ENCODE measurements at regions not wholly inside any gene's neighbourhood (a gene's known extent, or its start where the extent isn't known, plus 50 kb on each side); places are given as distances from the start of the nearest gene placed in this dataset.

- ATAC-seq: no peak
- Histone ChIP-seq H3K36me3 (ENCODE audit: insufficient read depth) (no peaks in the 10 kb centered on the region), H2AFZ (no peak overlapping the region), H3K9me2 (ENCODE audit: insufficient read depth) (no peaks in the 10 kb centered on the region), H3F3A (replicated peaks; ENCODE audit: low read depth) (no peaks in the 10 kb centered on the region), H3K4me2 (no peak overlapping the region), H3K27me3 (ENCODE audit: insufficient read depth) (no peaks in the 10 kb centered on the region), H3K4me3 (no peak overlapping the region), H4K20me1 (replicated peaks; ENCODE audit: insufficient read depth) (no peaks in the 10 kb centered on the region), H3K79me2 (replicated peaks; ENCODE audit: insufficient read depth) (no peaks in the 10 kb centered on the region), H3K4me1 (ENCODE audit: insufficient read depth) (no peaks in the 10 kb centered on the region), H3K27ac (ENCODE audit: low read depth) (no peak overlapping the region)
- DNase-seq (ENCODE audit: low spot score): no peak
- TF ChIP-seq, protein P1, sequence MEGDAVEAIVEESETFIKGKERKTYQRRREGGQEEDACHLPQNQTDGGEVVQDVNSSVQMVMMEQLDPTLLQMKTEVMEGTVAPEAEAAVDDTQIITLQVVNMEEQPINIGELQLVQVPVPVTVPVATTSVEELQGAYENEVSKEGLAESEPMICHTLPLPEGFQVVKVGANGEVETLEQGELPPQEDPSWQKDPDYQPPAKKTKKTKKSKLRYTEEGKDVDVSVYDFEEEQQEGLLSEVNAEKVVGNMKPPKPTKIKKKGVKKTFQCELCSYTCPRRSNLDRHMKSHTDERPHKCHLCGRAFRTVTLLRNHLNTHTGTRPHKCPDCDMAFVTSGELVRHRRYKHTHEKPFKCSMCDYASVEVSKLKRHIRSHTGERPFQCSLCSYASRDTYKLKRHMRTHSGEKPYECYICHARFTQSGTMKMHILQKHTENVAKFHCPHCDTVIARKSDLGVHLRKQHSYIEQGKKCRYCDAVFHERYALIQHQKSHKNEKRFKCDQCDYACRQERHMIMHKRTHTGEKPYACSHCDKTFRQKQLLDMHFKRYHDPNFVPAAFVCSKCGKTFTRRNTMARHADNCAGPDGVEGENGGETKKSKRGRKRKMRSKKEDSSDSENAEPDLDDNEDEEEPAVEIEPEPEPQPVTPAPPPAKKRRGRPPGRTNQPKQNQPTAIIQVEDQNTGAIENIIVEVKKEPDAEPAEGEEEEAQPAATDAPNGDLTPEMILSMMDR (conservative IDR thresholded peaks at IDR 0.05; ENCODE audit: low read depth in 2 of 2): no peak
- Mint-ChIP-seq H3K4me3 (no peak overlapping the region), H3K36me3 (ENCODE audit: low read depth) (no peaks in the 10 kb centered on the region), H3K27ac (no peak overlapping the region), H3K9me3 (no peaks in the 10 kb centered on the region), H3K4me1 (peaks cover 7% of the 10 kb centered on the region; the same call in 2 of the 3 replicates), H3K27me3 (ENCODE audit: insufficient read depth, low read depth, poor library complexity) (peaks cover 2% of the 10 kb centered on the region)
Observed at GRCh38 chr3:144312702-144313101, 341.1 kb downstream of the DIPK2A start.

DNA sequence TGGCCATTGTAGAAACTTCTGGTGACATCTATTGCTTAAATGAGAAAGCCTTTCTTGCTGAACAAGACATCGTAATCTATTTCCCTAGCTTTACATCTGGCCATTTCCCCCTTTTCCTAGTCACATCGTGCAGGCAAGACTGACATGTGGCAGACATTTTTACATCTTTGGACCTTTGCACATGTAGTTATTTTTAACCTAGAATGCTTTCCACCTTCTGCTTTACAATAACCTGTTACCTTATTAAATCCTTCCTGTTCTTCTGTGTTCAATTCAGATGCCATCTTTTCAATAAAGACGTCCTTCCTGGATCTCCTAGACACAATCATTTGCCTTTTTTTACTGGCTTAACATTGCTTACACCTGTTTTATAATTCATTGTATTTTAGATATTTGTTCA is 343.3 kb downstream of the DIPK2A start:
- H3K36me3 Mint-ChIP-seq (ENCODE audit: low read depth): no peaks in the 10 kb centered on the region; the same call in 2 of the 3 replicates
- H4K20me1 ChIP-seq (replicated peaks; ENCODE audit: insufficient read depth): no peaks in the 10 kb centered on the region
- H2AFZ ChIP-seq: no peak overlapping the region
- H3K27ac ChIP-seq (ENCODE audit: low read depth): no peak overlapping the region
- H3K27ac Mint-ChIP-seq: no peak overlapping the region
- TF ChIP-seq NANOG (IDR thresholded peaks at IDR 0.05; ENCODE audit: borderline replicate concordance): no peak
- no peak for TF ChIP-seq POLR2AphosphoS5 (IDR thresholded peaks at IDR 0.05; ENCODE audit: low read depth)
- TF ChIP-seq EZH2phosphoT487 (IDR thresholded peaks at IDR 0.05; ENCODE audit: unreplicated experiment): no peak
- TF ChIP-seq STAT1 (IDR thresholded peaks at IDR 0.05; ENCODE audit: unreplicated experiment): no peak
- TF ChIP-seq CREB1 (CRISPR knock-in tag; IDR thresholded peaks at IDR 0.05; ENCODE audit: low read depth): no peak
- TF ChIP-seq, protein P1 (conservative IDR thresholded peaks at IDR 0.05; ENCODE audit: low read depth in 2 of 2): no peak
- no peak overlapping the region for H3K4me3 Mint-ChIP-seq
- H3K4me3 ChIP-seq: no peak overlapping the region
- DNase-seq (ENCODE audit: low spot score): no peak
- ATAC-seq: no peak
- no peaks in the 10 kb centered on the region for H3K9me3 Mint-ChIP-seq
- H3K4me1 ChIP-seq (ENCODE audit: insufficient read depth): no peaks in the 10 kb centered on the region
- no peaks in the 10 kb centered on the region for H3K9me2 ChIP-seq (ENCODE audit: insufficient read depth)
- H3K27me3 Mint-ChIP-seq (ENCODE audit: insufficient read depth, low read depth, poor library complexity): no peaks in the 10 kb centered on the region
- no peaks in the 10 kb centered on the region for H3K79me2 ChIP-seq (replicated peaks; ENCODE audit: insufficient read depth)
- H3K4me2 ChIP-seq: no peak overlapping the region
- H3K27me3 ChIP-seq (ENCODE audit: insufficient read depth): no peaks in the 10 kb centered on the region
- H3F3A ChIP-seq (replicated peaks; ENCODE audit: low read depth): no peaks in the 10 kb centered on the region
- H3K4me1 Mint-ChIP-seq: peaks cover 7% of the 10 kb centered on the region
- no peaks in the 10 kb centered on the region for H3K36me3 ChIP-seq (ENCODE audit: insufficient read depth)

DNA sequence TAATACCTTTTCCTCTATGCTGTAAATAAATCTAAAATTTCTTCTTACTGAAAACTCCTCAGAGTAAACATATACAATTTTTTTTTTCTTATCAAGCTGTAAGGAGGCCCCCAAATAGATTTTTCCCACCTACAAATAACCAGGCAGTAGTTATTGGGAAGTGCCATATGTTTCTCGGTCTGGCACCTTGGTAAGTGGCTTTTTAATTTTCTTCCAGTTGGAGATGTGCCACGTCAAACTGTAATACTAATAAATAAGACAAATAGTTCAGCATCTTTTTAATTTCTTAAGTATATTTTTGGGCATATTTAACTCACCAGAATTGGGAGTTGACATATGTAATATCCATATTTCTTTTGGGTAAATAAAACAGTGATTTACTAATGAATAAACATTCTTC is 346.3 kb downstream of the DIPK2A start:
- H3K36me3 Mint-ChIP-seq (ENCODE audit: low read depth): peaks cover 5% of the 10 kb centered on the region; the same call in 2 of the 3 replicates
- Histone ChIP-seq H3F3A (replicated peaks; ENCODE audit: low read depth) (no peaks in the 10 kb centered on the region), H3K36me3 (ENCODE audit: insufficient read depth) (no peaks in the 10 kb centered on the region), H3K4me2 (no peak overlapping the region), H3K9me2 (ENCODE audit: insufficient read depth) (no peaks in the 10 kb centered on the region; the same call in 1 of the 2 replicates), H3K79me2 (replicated peaks; ENCODE audit: insufficient read depth) (no peaks in the 10 kb centered on the region), H3K4me1 (ENCODE audit: insufficient read depth) (no peaks in the 10 kb centered on the region), H4K20me1 (replicated peaks; ENCODE audit: insufficient read depth) (no peaks in the 10 kb centered on the region), H3K27me3 (ENCODE audit: insufficient read depth) (no peaks in the 10 kb centered on the region), H2AFZ (no peak overlapping the region), H3K4me3 (no peak overlapping the region), H3K27ac (ENCODE audit: low read depth) (no peak overlapping the region)
- no peak for ATAC-seq
- H3K27ac Mint-ChIP-seq: no peak overlapping the region
- H3K27me3 Mint-ChIP-seq (ENCODE audit: insufficient read depth, low read depth, poor library complexity): no peaks in the 10 kb centered on the region
- DNase-seq (ENCODE audit: low spot score): no peak
- H3K4me1 Mint-ChIP-seq: no peaks in the 10 kb centered on the region; the same call in 2 of the 3 replicates
- no peak overlapping the region for H3K4me3 Mint-ChIP-seq
- no peak for TF ChIP-seq NANOG (IDR thresholded peaks at IDR 0.05; ENCODE audit: borderline replicate concordance)
- TF ChIP-seq ZNF331 (CRISPR knock-in tag; IDR thresholded peaks at IDR 0.05; ENCODE audit: low read depth): no peak
- TF ChIP-seq, protein P2, sequence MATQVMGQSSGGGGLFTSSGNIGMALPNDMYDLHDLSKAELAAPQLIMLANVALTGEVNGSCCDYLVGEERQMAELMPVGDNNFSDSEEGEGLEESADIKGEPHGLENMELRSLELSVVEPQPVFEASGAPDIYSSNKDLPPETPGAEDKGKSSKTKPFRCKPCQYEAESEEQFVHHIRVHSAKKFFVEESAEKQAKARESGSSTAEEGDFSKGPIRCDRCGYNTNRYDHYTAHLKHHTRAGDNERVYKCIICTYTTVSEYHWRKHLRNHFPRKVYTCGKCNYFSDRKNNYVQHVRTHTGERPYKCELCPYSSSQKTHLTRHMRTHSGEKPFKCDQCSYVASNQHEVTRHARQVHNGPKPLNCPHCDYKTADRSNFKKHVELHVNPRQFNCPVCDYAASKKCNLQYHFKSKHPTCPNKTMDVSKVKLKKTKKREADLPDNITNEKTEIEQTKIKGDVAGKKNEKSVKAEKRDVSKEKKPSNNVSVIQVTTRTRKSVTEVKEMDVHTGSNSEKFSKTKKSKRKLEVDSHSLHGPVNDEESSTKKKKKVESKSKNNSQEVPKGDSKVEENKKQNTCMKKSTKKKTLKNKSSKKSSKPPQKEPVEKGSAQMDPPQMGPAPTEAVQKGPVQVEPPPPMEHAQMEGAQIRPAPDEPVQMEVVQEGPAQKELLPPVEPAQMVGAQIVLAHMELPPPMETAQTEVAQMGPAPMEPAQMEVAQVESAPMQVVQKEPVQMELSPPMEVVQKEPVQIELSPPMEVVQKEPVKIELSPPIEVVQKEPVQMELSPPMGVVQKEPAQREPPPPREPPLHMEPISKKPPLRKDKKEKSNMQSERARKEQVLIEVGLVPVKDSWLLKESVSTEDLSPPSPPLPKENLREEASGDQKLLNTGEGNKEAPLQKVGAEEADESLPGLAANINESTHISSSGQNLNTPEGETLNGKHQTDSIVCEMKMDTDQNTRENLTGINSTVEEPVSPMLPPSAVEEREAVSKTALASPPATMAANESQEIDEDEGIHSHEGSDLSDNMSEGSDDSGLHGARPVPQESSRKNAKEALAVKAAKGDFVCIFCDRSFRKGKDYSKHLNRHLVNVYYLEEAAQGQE (IDR thresholded peaks at IDR 0.05; ENCODE audit: unreplicated experiment): no peak
- TF ChIP-seq STAT1 (IDR thresholded peaks at IDR 0.05; ENCODE audit: unreplicated experiment): no peak
- no peak for TF ChIP-seq EZH2phosphoT487 (IDR thresholded peaks at IDR 0.05; ENCODE audit: unreplicated experiment)
- TF ChIP-seq JUNB (IDR thresholded peaks at IDR 0.05; ENCODE audit: unreplicated experiment): no peak
- TF ChIP-seq POLR2AphosphoS5 (IDR thresholded peaks at IDR 0.05; ENCODE audit: low read depth): no peak
- TF ChIP-seq EZH2 (IDR thresholded peaks at IDR 0.05; ENCODE audit: low read depth, unreplicated experiment): no peak
- TF ChIP-seq, protein P3, sequence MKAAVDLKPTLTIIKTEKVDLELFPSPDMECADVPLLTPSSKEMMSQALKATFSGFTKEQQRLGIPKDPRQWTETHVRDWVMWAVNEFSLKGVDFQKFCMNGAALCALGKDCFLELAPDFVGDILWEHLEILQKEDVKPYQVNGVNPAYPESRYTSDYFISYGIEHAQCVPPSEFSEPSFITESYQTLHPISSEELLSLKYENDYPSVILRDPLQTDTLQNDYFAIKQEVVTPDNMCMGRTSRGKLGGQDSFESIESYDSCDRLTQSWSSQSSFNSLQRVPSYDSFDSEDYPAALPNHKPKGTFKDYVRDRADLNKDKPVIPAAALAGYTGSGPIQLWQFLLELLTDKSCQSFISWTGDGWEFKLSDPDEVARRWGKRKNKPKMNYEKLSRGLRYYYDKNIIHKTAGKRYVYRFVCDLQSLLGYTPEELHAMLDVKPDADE (IDR thresholded peaks at IDR 0.05): no peak
- peaks cover 4% of the 10 kb centered on the region; the same call in 1 of the 3 replicates for H3K9me3 Mint-ChIP-seq
